Endodermal cell (in vitro differentiated cells): ENCODE measurements at regions not wholly inside any gene's neighbourhood (a gene's known extent, or its start where the extent isn't known, plus 50 kb on each side); places are given as distances from the start of the nearest gene placed in this dataset.

Source experiments
- DNase-seq: peaks from one replicate; pipeline ENCODE4 v3.0.0-alpha.2; 2017
- H3K27ac ChIP-seq: 2 replicates; pipeline ENCODE4 v1.5.1; 2013; ENCODE audit warnings: mild to moderate bottlenecking, low read depth, low read length, moderate library complexity
- H3K27me3 ChIP-seq: 2 replicates; pipeline ENCODE4 v1.6.1; 2013; ENCODE audit warnings: mild to moderate bottlenecking, low read length, moderate library complexity; ENCODE audit not compliant: insufficient read depth, control insufficient read depth, poor library complexity, severe bottlenecking
- H3K36me3 ChIP-seq: 2 replicates; pipeline ENCODE4 v1.7.0; 2013; ENCODE audit warnings: mild to moderate bottlenecking, low read length, moderate library complexity; ENCODE audit not compliant: control insufficient read depth, insufficient read depth
- H3K4me1 ChIP-seq: one replicate; pipeline ENCODE4 v1.7.0; 2013; ENCODE audit warnings: low read length; ENCODE audit not compliant: control insufficient read depth, insufficient read depth
- H3K4me3 ChIP-seq: 2 replicates; pipeline ENCODE4 v1.5.1; 2013; ENCODE audit warnings: mild to moderate bottlenecking, low read length, moderate library complexity
- H3K9ac ChIP-seq: 2 replicates; pipeline ENCODE4 v1.6.1; 2013; ENCODE audit warnings: mild to moderate bottlenecking, low read length, moderate library complexity; ENCODE audit not compliant: poor library complexity, severe bottlenecking; ENCODE audit errors: extremely low read depth
- H3K9me3 ChIP-seq: 2 replicates; pipeline ENCODE4 v1.6.1; 2013; ENCODE audit warnings: mild to moderate bottlenecking, low read length, moderate library complexity; ENCODE audit not compliant: control insufficient read depth
- H3K27ac Mint-ChIP-seq: 2 replicates; pipeline ENCODE4 v1.8.0; 2020; ENCODE audit warnings: mixed read lengths
- H3K27me3 Mint-ChIP-seq: 2 replicates; pipeline ENCODE4 v1.8.0; 2021; ENCODE audit warnings: mild to moderate bottlenecking, mixed read lengths; ENCODE audit not compliant: insufficient read depth
- H3K36me3 Mint-ChIP-seq: 2 replicates; pipeline ENCODE4 v1.8.0; 2020; ENCODE audit warnings: low read depth, mixed read lengths
- H3K4me1 Mint-ChIP-seq: 2 replicates; pipeline ENCODE4 v1.8.0; 2020; ENCODE audit warnings: mixed read lengths
- H3K4me3 Mint-ChIP-seq: 2 replicates; pipeline ENCODE4 v1.8.0; 2020; ENCODE audit warnings: mild to moderate bottlenecking, moderate library complexity, mixed read lengths
- H3K9me3 Mint-ChIP-seq: 2 replicates; pipeline ENCODE4 v1.8.0; 2020; ENCODE audit warnings: mild to moderate bottlenecking, mixed read lengths
- CTCF ChIP-seq: fragments of 200-600 bp; sonication (generic); conservative IDR thresholded peaks from 2 replicates; pipeline ENCODE4 v1.5.0; 2021; ENCODE audit warnings: antibody characterized with exemption, mild to moderate bottlenecking
- WGBS, 2 experiments: methylation state at CpG; one replicate each; pipeline versions ENCODE4 v1.1.5 to v1.1.7; 2013; ENCODE audit warnings: missing lambda C conversion rate in 2 of 2, mixed read lengths in 1 of 2; ENCODE audit not compliant: insufficient coverage in 1 of 2, insufficient read length in 1 of 2; 5-methylcytosine and 5-hydroxymethylcytosine counted together

GRCh38 chr18:45519411-45520280 lies 95.6 kb upstream of the SLC14A2 start:
- 89 to 90% methylated on average over 6 to 7 of the region's 7 CpGs for WGBS, 2 experiments
- Mint-ChIP-seq H3K27ac (no peak overlapping the region), H3K4me1 (peaks cover 6% of the 10 kb centered on the region)

GRCh38 chr18:45521136-45521535 lies 94.1 kb upstream of the SLC14A2 start:
- DNase-seq: no peak
- Histone ChIP-seq H3K9me3 (no peaks in the 10 kb centered on the region), H3K36me3 (no peaks in the 10 kb centered on the region), H3K27me3 (no peaks in the 10 kb centered on the region), H3K9ac (no peak overlapping the region), H3K27ac (no peak overlapping the region), H3K4me1 (no peaks in the 10 kb centered on the region), H3K4me3 (no peak overlapping the region)
- H3K9me3 Mint-ChIP-seq: no peaks in the 10 kb centered on the region
- H3K36me3 Mint-ChIP-seq: no peaks in the 10 kb centered on the region
- peaks cover 2% of the 10 kb centered on the region for H3K27me3 Mint-ChIP-seq
- no peak overlapping the region for H3K27ac Mint-ChIP-seq
- 86 to 96% methylated on average over 1 of the region's 1 CpG for WGBS, 2 experiments
- no peak overlapping the region for H3K4me3 Mint-ChIP-seq
- no peak for TF ChIP-seq CTCF
- H3K4me1 Mint-ChIP-seq: no peaks in the 10 kb centered on the region

More at GRCh38 chr18:45519411-45520280, 95.6 kb upstream of the SLC14A2 start:
- Histone ChIP-seq H3K9me3 (no peaks in the 10 kb centered on the region), H3K4me1 (peaks cover 4% of the 10 kb centered on the region), H3K27ac (no peak overlapping the region), H3K36me3 (no peaks in the 10 kb centered on the region), H3K27me3 (no peaks in the 10 kb centered on the region), H3K9ac (no peak overlapping the region), H3K4me3 (no peak overlapping the region)
- no peaks in the 10 kb centered on the region for H3K36me3 Mint-ChIP-seq
- no peak overlapping the region for H3K4me3 Mint-ChIP-seq
- H3K9me3 Mint-ChIP-seq: no peaks in the 10 kb centered on the region
- no peak for DNase-seq
- no peak for TF ChIP-seq CTCF
- H3K27me3 Mint-ChIP-seq: peaks cover 2% of the 10 kb centered on the region

GRCh38 chr18:45521777-45522176 lies 93.5 kb upstream of the SLC14A2 start:
- no peak overlapping the region for H3K27ac Mint-ChIP-seq
- H3K4me3 Mint-ChIP-seq: no peak overlapping the region
- H3K9ac ChIP-seq: no peak overlapping the region
- H3K4me3 ChIP-seq: no peak overlapping the region
- no peaks in the 10 kb centered on the region for H3K9me3 ChIP-seq
- no peak for DNase-seq
- no peaks in the 10 kb centered on the region for H3K36me3 ChIP-seq
- H3K27ac ChIP-seq: no peak overlapping the region
- H3K27me3 Mint-ChIP-seq: peaks cover 2% of the 10 kb centered on the region
- H3K9me3 Mint-ChIP-seq: no peaks in the 10 kb centered on the region
- H3K4me1 ChIP-seq: no peaks in the 10 kb centered on the region
- H3K4me1 Mint-ChIP-seq: no peaks in the 10 kb centered on the region
- no peaks in the 10 kb centered on the region for H3K27me3 ChIP-seq
- TF ChIP-seq CTCF: no peak
- H3K36me3 Mint-ChIP-seq: no peaks in the 10 kb centered on the region
- 85 to 89% methylated on average over 3 of the region's 3 CpGs for WGBS, 2 experiments
